ENCODE measurements at regions not wholly inside any gene's neighbourhood (a gene's known extent, or its start where the extent isn't known, plus 50 kb on each side); places are given as distances from the start of the nearest gene placed in this dataset.

GRCh38 chr2:207409517-207409916, 120.2 kb upstream of the CREB1 start:
- H3K27me3 ChIP-seq (ENCODE audit: control insufficient read depth in 4 of 4, insufficient read depth in 4 of 4, low read length in 3 of 4) = no peaks in the 10 kb centered on the region
- no peak overlapping the region for H3K27ac ChIP-seq (ENCODE audit: low read depth in 1 of 2, low read length in 2 of 2)
- 88% methylated on average over 4 of the region's 4 CpGs for WGBS
- H3K4me3 ChIP-seq (ENCODE audit: low read depth in 1 of 3, low read length in 3 of 3) = no peak overlapping the region
- peaks cover 5 to 18% (median 12%) of the 10 kb centered on the region in 4 donors for H3K4me1 ChIP-seq (ENCODE audit: control insufficient read depth in 4 of 4, insufficient read depth in 4 of 4, low read length in 3 of 4)
- H3K36me3 ChIP-seq (ENCODE audit: control insufficient read depth in 4 of 4, insufficient read depth in 3 of 4, low read depth in 1 of 4, low read length in 3 of 4) = no peaks in the 10 kb centered on the region
- TF ChIP-seq EGR1 (IDR thresholded peaks at IDR 0.05; ENCODE audit: low read depth in 2 of 2) (no peak), HNF4G (IDR thresholded peaks at IDR 0.05) (no peak), CTCF (IDR thresholded peaks at IDR 0.05; ENCODE audit: low read depth, low read length, missing input control) (no peak), JUND (IDR thresholded peaks at IDR 0.05) (no peak), YY1 (IDR thresholded peaks at IDR 0.05) (no peak), HNF4A (conservative IDR thresholded peaks at IDR 0.05) (no peak), NR2F2 (IDR thresholded peaks at IDR 0.05) (no peak), SP1 (IDR thresholded peaks at IDR 0.05) (no peak), MAX (IDR thresholded peaks at IDR 0.05) (no peak), RAD21 (IDR thresholded peaks at IDR 0.05) (no peak), ATF3 (IDR thresholded peaks at IDR 0.05) (no peak), FOXA1 (IDR thresholded peaks at IDR 0.05) (no peak), ZBTB33 (IDR thresholded peaks at IDR 0.05) (no peak), FOXA2 (IDR thresholded peaks at IDR 0.05) (no peak), TAF1 (conservative IDR thresholded peaks at IDR 0.05) (no peak)
- no peaks in the 10 kb centered on the region for H3K9me3 ChIP-seq (ENCODE audit: control insufficient read depth in 4 of 4, low read length in 3 of 4)
- DNase-seq (ENCODE audit: low spot score) = no peak
- no peak overlapping the region for H3K9ac ChIP-seq (ENCODE audit: low read depth in 1 of 2, low read length in 2 of 2)

- peaks cover 5 to 19% (median 13%) of the 10 kb centered on the region in 4 donors for H3K4me1 ChIP-seq (ENCODE audit: control insufficient read depth in 4 of 4, insufficient read depth in 4 of 4, low read length in 3 of 4)
- no peak overlapping the region for H3K9ac ChIP-seq (ENCODE audit: low read depth in 1 of 2, low read length in 2 of 2)
- H3K36me3 ChIP-seq (ENCODE audit: control insufficient read depth in 4 of 4, insufficient read depth in 3 of 4, low read depth in 1 of 4, low read length in 3 of 4) = no peaks in the 10 kb centered on the region
- H3K27me3 ChIP-seq (ENCODE audit: control insufficient read depth in 4 of 4, insufficient read depth in 4 of 4, low read length in 3 of 4) = no peaks in the 10 kb centered on the region
- TF ChIP-seq EGR1 (IDR thresholded peaks at IDR 0.05; ENCODE audit: low read depth in 2 of 2) = no peak
- TF ChIP-seq ZBTB33 (IDR thresholded peaks at IDR 0.05) = no peak
- no peak for TF ChIP-seq SP1 (IDR thresholded peaks at IDR 0.05)
- no peak for TF ChIP-seq REST (IDR thresholded peaks at IDR 0.05)
- no peak for TF ChIP-seq JUND (IDR thresholded peaks at IDR 0.05)
- no peak for TF ChIP-seq HNF4G (IDR thresholded peaks at IDR 0.05)
- TF ChIP-seq RXRA (IDR thresholded peaks at IDR 0.05) = no peak
- TF ChIP-seq FOXA1 (IDR thresholded peaks at IDR 0.05) = no peak
- no peak for TF ChIP-seq TAF1 (conservative IDR thresholded peaks at IDR 0.05)
- TF ChIP-seq FOXA2 (IDR thresholded peaks at IDR 0.05) = no peak
- no peak for TF ChIP-seq RAD21 (IDR thresholded peaks at IDR 0.05)
- 87% methylated on average over 6 of the region's 6 CpGs for WGBS
- H3K27ac ChIP-seq (ENCODE audit: low read depth in 1 of 2, low read length in 2 of 2) = no peak overlapping the region
- DNase-seq (ENCODE audit: low spot score) = no peak
- no peaks in the 10 kb centered on the region for H3K9me3 ChIP-seq (ENCODE audit: control insufficient read depth in 4 of 4, low read length in 3 of 4)
- H3K4me3 ChIP-seq (ENCODE audit: low read depth in 1 of 3, low read length in 3 of 3) = no peak overlapping the region
Observed at GRCh38 chr2:207412787-207413310, 116.9 kb upstream of the CREB1 start.

Measured in liver (tissue), 8 donors.